ENCODE measurements at regions not wholly inside any gene's neighbourhood (a gene's known extent, or its start where the extent isn't known, plus 50 kb on each side); places are given as distances from the start of the nearest gene placed in this dataset.
"Not testable (repeated sequence)": the region's sequence is repeated elsewhere in the genome, so short reads cannot be mapped to it uniquely, and the experiment has no call there.

GRCh38 chr13:44887515-44887914 is 101.8 kb downstream of the NUFIP1 start:
- DNase-seq, result no peak

DNA sequence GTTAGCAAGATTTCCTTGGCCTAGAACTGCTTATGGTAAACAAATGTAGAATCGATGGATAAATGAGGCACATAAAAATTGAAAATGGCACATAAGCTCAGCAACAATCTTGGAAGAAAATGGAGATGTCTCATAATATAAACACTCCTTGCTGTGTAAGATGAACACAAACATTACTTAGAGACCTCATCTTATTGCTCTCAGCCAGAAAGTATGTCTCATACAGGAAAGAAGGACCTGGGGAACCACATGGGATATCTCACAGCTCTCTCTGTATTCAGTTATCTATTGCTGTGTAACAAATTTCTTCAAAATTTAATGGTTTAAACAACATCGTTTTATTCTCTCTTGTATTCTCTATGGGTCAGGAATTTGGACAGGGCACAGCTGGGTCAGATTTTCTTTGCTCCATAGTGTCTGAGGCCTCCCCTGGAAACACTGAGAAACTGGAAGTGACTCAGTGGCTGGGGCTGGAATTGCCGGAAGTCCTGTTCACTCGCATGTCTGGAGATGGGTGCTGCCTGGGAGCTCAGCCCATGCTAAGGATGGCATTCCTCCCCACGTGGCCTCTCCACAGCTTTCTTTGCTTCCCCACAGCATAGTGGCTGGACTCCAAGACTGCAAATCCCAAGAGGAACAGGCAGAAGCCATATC is 105.1 kb downstream of the NUFIP1 start:
- DNase-seq, result no peak

DNA sequence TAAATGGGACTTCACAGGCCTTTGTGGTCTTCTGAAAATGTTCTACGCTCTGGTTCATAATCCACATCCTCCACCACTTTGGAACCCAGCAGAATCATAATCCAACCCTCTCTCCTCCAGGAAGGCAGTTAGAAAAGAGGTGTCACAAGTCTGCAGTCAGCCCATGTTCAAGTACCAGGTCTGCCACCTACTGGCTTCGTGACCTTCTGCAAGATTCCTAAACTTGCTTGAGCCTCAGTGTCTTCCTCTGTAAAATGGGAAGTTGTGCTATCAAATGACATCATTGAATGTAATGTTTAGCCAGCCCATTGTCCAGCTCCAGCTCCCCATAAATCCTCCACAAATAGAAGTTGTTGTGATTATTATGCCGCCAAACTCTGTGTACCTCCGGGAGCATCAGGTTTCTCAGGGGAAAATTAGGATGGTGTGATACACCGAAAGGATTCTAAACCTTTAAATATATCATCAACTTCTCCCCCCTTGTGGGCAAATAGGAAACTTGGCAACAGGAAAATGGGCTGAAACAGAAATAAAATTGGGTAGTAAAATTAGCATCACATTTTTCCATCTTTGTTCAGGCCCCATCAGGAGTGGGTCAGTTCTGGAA is 109.7 kb downstream of the NUFIP1 start:
- no peak for DNase-seq

DNA sequence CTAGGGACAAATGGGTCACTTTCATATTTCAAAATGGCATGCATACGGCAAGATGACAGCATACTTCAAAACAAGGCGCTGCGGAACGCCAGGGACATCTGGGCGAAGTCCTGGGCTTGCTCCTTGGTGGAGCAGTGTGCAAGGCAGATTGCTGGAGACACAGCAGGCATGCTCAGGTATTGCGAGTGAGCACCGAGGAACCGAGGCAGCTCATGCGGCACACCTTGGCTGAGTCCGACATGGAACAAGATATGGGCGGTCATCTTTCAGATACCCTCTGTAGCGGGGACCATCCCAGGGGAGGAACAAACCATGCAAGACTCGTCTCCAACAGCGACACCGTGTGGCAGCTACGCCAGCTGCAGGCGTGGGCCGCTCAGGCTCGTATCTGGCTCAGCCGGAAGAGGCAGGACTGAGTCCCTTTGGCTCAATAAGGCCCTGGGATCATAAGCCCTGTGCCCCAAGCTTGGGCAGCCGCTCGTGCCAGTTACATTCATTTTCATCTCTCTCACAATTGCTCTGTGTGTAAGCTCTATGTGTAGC is 112.4 kb downstream of the NUFIP1 start:
- no peak for DNase-seq

DNA sequence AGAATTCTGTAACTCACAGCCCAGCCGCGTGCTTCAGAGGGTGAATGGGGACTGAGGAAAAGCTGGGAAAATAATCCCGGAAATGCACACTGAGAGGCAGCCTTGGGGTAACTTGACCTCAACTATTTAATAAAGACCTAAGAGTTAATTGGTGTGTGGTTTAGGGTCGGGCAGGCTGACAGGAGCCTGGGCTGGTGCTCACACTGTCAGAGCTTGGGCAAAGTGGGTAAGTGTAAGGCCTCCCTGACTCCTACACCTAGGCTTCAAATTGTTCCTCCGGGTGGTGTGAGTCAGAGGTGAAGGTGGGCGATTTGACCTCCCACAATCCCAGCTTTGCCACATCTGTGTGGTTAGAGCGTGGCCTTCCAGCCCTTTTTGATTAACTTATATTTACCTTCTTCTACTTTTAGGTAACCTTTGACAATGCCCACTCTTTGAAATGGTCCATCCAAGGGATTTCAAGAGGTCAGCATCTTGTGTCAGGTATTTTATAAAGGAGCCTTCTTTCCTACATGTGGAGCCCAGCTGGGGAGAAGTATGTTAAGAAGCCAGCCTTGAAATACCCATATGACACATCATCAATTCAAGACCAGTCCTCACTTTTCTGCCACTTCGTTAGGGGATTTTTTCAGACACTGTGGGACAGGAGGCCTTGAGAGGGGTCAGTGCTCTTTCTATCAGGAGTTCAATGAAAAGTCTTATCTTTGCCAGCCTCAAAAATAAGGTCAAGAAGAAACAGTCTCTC is 114.2 kb downstream of the NUFIP1 start:
- no peak for DNase-seq

DNA sequence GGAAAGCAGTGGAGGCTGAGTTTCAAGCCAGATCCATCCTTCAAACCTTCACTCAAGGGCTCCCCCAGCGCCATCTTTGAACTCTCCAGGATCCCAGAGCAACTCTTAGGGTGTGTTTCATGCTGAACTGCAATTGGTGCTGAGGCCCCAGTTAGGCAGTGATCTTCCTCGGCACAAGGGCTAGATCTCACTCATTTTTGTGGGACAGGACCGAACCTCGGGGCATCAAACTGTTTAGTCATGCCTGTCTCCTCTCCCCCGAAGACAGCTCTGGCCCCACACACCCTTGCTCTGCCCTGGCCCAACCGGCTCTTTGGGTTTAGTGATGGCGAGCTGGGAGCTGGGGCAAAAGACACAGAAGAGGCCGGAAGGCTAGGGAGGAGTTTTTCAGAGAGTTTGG is 115.1 kb downstream of the NUFIP1 start:
- no peak for DNase-seq

GRCh38 chr13:44873461-44873860 is 115.8 kb downstream of the NUFIP1 start:
- DNase-seq, result no peak

DNA sequence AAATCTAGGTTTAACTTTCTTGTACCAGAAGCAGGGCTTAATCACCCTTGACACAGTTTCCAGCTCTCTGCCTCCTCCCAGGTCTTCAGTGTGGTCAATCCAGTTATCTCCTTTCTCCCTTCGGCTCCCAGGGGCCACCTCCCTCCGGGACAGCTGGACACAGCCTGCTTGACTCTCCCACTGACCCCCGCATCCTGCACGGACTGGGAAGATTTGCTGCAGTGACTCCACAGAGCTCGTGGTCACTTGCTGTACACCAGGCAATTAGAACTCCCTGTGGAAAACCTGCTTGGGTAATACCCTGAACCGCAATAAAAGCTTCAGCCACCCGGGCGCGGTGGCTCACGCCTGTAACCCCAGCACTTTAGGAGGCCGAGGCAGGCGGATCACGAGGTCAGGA is 116.5 kb downstream of the NUFIP1 start:
- DNase-seq, result no peak

DNA sequence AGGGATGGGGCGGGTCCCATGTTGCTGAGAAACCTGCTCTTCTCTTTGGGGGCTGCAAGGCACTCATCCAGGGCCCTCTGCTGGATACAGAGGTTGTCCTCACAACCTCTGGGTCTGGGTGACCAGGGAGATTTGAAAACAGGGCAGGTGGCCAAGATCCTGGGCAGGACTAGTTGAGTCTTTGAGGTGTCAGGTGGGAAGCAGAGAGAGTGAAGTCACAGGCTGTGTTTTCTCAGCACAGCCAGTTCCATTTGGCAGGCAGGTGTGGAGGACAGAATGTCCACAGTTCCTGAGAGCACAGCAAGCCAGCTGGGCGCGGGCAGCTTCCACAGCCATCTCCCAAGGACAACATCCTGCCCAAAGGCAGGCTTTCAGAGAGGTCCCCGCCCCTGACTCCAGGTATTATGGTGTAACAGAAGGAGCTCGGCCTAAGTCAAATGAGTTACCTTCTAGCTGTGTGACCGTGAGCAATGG is 118.8 kb downstream of the NUFIP1 start:
- DNase-seq, result no peak

DNA sequence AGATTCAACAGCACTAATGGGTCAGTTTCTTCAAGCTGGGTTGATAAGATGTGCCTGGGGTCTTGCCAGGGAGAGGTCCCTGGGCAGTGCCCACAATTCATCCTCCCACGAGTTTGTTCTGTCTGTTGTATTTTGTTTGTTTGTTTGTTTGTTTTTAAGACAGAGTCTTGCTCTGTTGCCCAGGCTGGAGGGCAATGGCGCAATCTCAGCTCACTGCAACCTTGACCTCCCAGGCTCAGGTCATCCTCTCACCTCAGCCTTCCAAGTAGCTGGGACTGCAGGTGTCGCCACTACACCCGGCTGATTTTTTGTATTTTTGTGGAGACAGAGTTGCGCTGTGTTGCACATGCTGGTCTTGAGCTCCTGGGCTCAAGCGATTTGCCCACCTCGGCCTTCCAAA is 120.1 kb downstream of the NUFIP1 start:
- no peak for DNase-seq

GRCh38 chr13:44868397-44868796 is 120.9 kb downstream of the NUFIP1 start:
- DNase-seq, result no peak

GRCh38 chr13:44867825-44868224 is 121.4 kb downstream of the NUFIP1 start:
- DNase-seq, result no peak

DNA sequence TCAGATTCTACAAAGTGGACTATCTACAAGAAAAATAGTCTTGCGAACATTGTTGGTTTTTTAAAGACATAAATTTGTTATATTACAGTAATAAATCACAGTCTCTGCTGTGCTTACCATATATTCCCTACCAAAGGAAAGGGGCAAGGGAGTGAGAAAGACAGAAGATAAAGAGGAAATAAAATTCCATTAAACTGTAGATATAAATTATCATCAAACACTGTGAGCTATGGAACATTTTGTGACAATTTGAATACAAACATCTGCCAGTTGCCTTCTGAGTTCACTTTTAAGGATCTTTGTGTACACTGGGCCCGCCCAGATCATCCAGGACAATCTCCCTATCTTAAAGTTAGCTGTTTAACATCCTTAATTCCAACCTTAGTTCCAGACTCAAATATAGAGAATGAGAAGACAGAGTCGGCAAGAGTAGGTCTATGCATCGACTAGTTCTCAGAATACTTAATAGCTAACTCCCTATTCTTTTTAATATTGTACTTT is 122.8 kb downstream of the NUFIP1 start:
- no peak for DNase-seq

GRCh38 chr13:44865722-44866410 is 123.4 kb downstream of the NUFIP1 start:
- no peak for DNase-seq

GRCh38 chr13:44863641-44864040 is 125.6 kb downstream of the NUFIP1 start:
- not testable (repeated sequence) for DNase-seq

GRCh38 chr13:44860454-44860853 is 128.8 kb downstream of the NUFIP1 start:
- DNase-seq, result no peak

DNA sequence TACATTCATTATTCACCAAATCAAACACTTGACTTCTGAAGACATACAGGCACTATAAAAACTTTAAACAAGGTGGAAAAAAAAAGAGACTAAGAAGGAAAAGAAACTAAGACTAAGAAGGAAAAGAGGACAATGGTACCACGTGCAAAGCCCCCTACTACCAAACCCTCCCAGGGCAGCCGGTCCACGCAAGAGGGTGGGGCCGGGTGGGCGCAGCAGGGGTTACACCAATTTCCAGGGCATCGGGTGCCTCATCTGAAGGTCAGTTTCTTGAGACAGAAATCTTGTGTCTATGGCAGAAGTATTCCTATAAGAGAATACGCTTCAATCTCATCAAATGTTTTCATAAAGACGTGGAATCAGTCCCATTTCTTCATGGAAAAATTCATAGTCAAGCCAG is 131.5 kb downstream of the NUFIP1 start:
- DNase-seq, result no peak

DNA sequence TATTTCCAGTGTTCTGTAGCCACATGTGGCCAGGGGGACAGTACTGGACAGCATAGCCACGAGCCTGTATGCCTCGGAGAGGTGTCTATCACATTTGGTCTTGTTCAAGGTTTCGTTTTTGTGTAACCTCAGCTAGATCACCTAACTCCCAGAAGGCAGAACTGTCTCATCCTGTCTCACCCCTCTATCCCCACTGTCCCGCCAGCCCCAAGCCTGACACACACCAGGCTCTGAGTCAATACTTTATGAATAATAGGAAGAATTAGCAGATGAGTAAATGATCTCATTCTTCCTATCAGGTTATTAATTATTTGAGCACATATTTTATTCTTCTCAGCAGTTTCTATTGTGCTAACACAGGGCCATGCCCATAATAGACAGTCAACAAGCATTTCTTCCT is 132.2 kb downstream of the NUFIP1 start:
- no peak for DNase-seq

DNA sequence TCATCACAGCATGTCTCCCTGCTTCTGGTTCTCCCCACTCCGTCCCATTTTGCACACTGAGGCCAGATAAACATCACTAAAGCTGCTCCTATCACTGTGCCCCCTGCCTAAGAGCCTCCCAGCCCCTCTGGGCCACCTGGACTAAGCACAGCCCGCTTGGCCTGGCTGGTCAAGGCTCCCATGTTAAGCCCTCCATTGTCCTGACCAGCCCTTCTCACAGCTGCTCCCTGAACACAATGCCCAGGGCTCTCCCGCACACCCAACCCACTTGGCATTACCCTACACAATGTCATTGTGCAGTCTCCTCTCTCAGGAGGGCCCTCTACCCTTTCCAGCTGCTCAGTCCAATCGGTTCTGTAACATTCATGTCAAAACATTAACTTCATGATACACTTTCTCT is 133.4 kb downstream of the NUFIP1 start:
- DNase-seq, result no peak

GRCh38 chr13:44854313-44855060 is 134.8 kb downstream of the NUFIP1 start:
- DNase-seq, result no peak

GRCh38 chr13:44853641-44854040 is 135.6 kb downstream of the NUFIP1 start:
- no peak for DNase-seq

GRCh38 chr13:44848920-44849676 is 140.2 kb downstream of the NUFIP1 start:
- DNase-seq, result no peak
